Epithelial cell of proximal tubule (primary cell): ENCODE measurements at regions not wholly inside any gene's neighbourhood (a gene's known extent, or its start where the extent isn't known, plus 50 kb on each side); places are given as distances from the start of the nearest gene placed in this dataset.

Source experiments
- DNase-seq: peaks from one replicate; pipeline ENCODE4 v3.0.0-alpha.2; 2011; ENCODE audit warnings: low read depth
- H3K4me3 ChIP-seq: 2 replicates; pipeline ENCODE4 v1.5.1; 2011; ENCODE audit warnings: low read depth, mild to moderate bottlenecking, low read length
- TF ChIP-seq, protein P1 (sequence below): conservative IDR thresholded peaks from 2 replicates; pipeline ENCODE4 v1.5.1; 2012; ENCODE audit warnings: low read depth, mild to moderate bottlenecking, low read length

DNA sequence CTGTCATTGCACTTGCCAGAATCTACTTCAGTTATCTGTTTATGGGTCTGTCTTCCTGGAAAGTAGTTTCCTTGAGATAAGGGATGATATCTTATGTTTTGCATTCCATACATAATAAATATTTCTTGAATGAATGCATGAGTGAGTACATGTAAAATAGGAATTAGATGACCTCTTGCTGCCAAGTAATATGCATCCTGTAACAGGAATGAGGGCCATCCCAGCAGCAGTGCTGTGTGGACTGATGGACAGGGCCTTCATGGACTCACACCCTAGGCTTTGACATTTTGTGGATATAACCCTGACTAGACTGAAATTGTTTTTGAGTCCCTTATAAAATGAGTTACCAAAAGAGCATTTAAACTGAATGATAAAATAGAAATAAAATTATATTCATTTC lies 77.2 kb upstream of the NEIL3 start:
- no peak overlapping the region for H3K4me3 ChIP-seq
- no peak for DNase-seq
- TF ChIP-seq, protein P1, sequence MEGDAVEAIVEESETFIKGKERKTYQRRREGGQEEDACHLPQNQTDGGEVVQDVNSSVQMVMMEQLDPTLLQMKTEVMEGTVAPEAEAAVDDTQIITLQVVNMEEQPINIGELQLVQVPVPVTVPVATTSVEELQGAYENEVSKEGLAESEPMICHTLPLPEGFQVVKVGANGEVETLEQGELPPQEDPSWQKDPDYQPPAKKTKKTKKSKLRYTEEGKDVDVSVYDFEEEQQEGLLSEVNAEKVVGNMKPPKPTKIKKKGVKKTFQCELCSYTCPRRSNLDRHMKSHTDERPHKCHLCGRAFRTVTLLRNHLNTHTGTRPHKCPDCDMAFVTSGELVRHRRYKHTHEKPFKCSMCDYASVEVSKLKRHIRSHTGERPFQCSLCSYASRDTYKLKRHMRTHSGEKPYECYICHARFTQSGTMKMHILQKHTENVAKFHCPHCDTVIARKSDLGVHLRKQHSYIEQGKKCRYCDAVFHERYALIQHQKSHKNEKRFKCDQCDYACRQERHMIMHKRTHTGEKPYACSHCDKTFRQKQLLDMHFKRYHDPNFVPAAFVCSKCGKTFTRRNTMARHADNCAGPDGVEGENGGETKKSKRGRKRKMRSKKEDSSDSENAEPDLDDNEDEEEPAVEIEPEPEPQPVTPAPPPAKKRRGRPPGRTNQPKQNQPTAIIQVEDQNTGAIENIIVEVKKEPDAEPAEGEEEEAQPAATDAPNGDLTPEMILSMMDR, result no peak

DNA sequence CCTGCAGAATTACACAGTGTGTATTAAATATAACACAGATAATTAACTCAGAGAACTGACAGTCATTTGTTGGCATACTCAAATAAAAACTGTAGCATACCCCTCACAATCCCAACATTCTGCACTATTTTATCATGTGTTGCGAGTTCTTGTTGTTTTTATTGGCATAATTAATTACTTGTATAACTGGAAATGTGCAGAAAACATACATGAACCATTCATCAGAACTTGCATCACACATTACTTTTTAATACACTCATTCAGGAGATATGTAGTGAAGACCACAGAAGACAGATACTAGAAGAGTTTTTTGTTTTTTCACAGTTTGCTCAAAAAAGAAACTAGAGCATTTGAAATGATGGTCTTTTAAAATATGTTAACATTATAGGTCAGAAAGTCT lies 74.6 kb upstream of the NEIL3 start:
- TF ChIP-seq, protein P1, result no peak

DNA sequence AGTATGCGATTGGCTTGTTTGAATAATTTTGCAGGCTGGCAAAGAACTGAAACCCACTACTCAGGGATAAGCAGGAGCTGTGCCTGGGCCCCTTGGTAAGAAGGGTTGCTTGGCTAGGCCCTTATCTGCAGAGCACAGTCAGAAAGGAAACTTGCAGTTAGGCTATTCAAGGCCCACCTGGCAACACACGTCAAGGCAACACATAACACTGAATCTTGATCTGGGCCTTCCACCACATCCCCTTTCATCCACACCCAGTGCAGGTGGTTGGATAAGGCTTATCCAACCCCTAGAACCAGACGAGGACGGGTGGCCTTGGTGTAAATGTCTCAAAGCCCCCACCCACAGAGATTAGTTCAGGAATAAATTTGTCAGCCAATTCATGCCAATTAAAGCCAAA lies 72.8 kb upstream of the NEIL3 start:
- TF ChIP-seq, protein P1, result no peak
- no peak overlapping the region for H3K4me3 ChIP-seq
- DNase-seq, result no peak

More for the DNA sequence above, 74.6 kb upstream of the NEIL3 start:
- no peak overlapping the region for H3K4me3 ChIP-seq
- DNase-seq, result no peak

DNA sequence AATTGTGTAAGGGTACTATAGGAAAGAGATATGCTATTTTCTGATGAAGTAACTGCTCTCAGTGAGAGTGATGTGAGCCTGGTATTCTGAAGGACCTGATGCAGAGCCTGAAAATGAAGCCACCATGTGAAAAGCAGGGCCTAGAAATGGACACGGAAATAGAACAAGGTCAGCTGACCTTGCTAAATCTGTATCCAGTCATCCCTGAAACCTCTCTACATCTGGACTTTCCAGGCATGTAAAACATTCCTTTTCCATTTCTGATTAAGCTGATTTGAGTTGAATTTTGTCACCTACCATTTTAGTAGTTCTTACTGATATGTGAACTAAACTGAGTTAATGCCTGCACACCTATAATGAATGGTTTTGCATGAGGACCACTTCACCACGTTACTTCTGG lies 72.4 kb upstream of the NEIL3 start:
- TF ChIP-seq, protein P1, result no peak
- DNase-seq, result no peak
- H3K4me3 ChIP-seq, result no peak overlapping the region

DNA sequence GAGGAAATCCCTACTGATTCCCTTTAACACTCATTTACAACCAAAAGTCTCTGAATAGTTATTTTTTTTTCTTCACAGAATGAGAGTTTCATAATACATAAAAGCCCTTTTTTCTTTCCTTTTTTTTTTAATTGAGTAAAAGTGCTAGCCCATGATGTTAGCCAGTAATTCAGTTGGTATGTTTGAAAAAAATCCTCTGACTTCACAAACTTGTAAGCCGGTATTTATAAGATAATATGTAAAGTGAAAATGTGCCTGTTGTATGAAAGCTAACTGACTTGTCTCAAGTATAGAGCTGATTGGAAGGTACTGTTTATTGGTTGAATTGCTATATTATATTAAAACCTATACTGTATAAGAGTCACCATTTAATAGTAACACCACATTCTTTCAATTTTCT lies 70.2 kb upstream of the NEIL3 start:
- no peak overlapping the region for H3K4me3 ChIP-seq
- TF ChIP-seq, protein P1, result no peak
- no peak for DNase-seq

DNA sequence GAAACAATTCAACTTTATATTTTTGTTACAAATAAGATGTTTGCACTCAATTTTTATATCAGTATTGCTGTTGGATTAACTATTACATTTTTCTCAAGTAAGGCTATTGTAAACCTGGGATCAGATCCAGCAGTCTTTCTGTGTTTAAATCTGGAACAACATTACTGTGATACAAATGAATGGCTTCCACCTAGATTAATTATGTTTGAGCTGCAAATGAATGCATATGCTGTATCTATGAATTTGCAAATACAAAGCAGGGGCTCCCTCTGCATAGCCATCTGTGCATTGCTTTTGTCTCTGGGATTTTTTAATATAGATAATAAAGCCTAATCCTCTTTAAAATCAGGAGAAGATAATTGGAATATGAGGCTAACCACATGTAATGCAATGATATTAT lies 69.8 kb upstream of the NEIL3 start:
- no peak overlapping the region for H3K4me3 ChIP-seq
- no peak for DNase-seq
- TF ChIP-seq, protein P1, result peak; percentile 20

DNA sequence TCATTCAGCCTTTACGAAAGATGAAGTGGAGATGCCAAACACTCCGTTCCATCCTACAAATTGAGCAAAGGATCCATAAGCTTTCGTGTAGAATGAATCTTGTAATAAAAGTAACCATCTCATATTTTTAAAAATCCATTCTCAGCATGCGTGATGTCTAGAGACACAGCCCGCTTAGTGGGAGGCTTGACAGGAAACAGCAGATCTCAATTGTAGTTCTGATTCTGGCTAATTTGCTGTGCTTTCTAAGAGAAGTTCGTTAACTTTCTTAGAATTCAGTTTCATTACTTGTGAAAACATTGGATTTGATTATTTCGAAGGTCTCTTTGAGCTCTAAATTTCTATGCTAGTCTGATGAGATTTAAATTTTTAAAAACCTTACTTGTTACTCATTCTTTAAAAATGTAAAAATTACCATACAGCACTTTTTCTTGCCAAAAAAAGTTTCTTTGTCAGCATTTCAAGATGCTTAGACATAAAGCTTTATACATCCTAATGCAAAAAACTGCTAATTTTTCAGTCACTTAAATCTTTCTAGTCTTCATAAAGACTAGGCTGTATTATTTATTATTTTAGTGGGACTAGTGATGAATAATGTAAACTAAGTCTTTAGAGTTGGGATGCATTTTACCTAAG lies 66.9 kb upstream of the NEIL3 start:
- DNase-seq, result no peak
- TF ChIP-seq, protein P1, result no peak
- H3K4me3 ChIP-seq, result no peak overlapping the region
